HG03342 (cell line): ENCODE measurements at regions not wholly inside any gene's neighbourhood (a gene's known extent, or its start where the extent isn't known, plus 50 kb on each side); places are given as distances from the start of the nearest gene placed in this dataset.

ENCODE experiments used
- ATAC-seq: cut with Tn5 transposase; IDR thresholded peaks from one replicate; pipeline ENCODE4 v1.9.1; 2021; ENCODE audit warnings: mild to moderate bottlenecking, moderate library complexity; ENCODE audit not compliant: unreplicated experiment

- no peak for ATAC-seq
These were observed 805.3 kb upstream of the TENM3 start for GRCh38 chr4:181437895-181438294.

- no peak for ATAC-seq
These were observed 804.6 kb upstream of the TENM3 start for GRCh38 chr4:181438641-181439040.

GRCh38 chr4:181443021-181443420 is 800.2 kb upstream of the TENM3 start:
- ATAC-seq: peak; percentile 32

- ATAC-seq: no peak
These were observed 777.4 kb upstream of the TENM3 start for GRCh38 chr4:181465826-181466225.

- no peak for ATAC-seq
These were observed 774.8 kb upstream of the TENM3 start for GRCh38 chr4:181468451-181468850.

- ATAC-seq: no peak
These were observed 772.9 kb upstream of the TENM3 start for GRCh38 chr4:181470306-181470705.

- no peak for ATAC-seq
These were observed 767.8 kb upstream of the TENM3 start for GRCh38 chr4:181475359-181475758.

GRCh38 chr4:181475781-181476507 is 767.3 kb upstream of the TENM3 start:
- ATAC-seq: no peak

GRCh38 chr4:181476508-181476890 is 766.7 kb upstream of the TENM3 start:
- no peak for ATAC-seq

GRCh38 chr4:181477591-181477990 is 765.6 kb upstream of the TENM3 start:
- no peak for ATAC-seq

GRCh38 chr4:181478656-181479055 is 764.5 kb upstream of the TENM3 start:
- no peak for ATAC-seq

- ATAC-seq: no peak
These were observed 764.1 kb upstream of the TENM3 start for GRCh38 chr4:181479141-181479540.

GRCh38 chr4:181484396-181484795 is 758.8 kb upstream of the TENM3 start:
- ATAC-seq: no peak

- no peak for ATAC-seq
These were observed 754.3 kb upstream of the TENM3 start for GRCh38 chr4:181488926-181489325.

GRCh38 chr4:181498148-181498547 is 745.1 kb upstream of the TENM3 start:
- ATAC-seq: no peak

- no peak for ATAC-seq
These were observed 740.6 kb upstream of the TENM3 start for GRCh38 chr4:181502611-181503010.

GRCh38 chr4:181503687-181504390 is 739.4 kb upstream of the TENM3 start:
- ATAC-seq: no peak

GRCh38 chr4:181504924-181505323 is 738.3 kb upstream of the TENM3 start:
- ATAC-seq: no peak

- no peak for ATAC-seq
These were observed 735.9 kb upstream of the TENM3 start for GRCh38 chr4:181507180-181507835.

- no peak for ATAC-seq
These were observed 735.3 kb upstream of the TENM3 start for GRCh38 chr4:181507938-181508337.

GRCh38 chr4:181508601-181509000 is 734.6 kb upstream of the TENM3 start:
- ATAC-seq: no peak

- ATAC-seq: no peak
These were observed 734.1 kb upstream of the TENM3 start for GRCh38 chr4:181509073-181509472.
